ENCODE measurements at regions not wholly inside any gene's neighbourhood (a gene's known extent, or its start where the extent isn't known, plus 50 kb on each side); places are given as distances from the start of the nearest gene placed in this dataset.

- TF ChIP-seq EZH2 (IDR thresholded peaks at IDR 0.05; ENCODE audit: borderline replicate concordance, low read depth, low read length) = no peak
- TF ChIP-seq TCF7 (IDR thresholded peaks at IDR 0.05; ENCODE audit: borderline replicate concordance) = no peak
- no peak for TF ChIP-seq CTCF (IDR thresholded peaks at IDR 0.05 in 2 of 3, conservative IDR thresholded peaks at IDR 0.05 in 1 of 3; ENCODE audit: insufficient read depth in 2 of 3, low read depth in 1 of 3, low read length in 3 of 3)
- no peak for TF ChIP-seq ZNF124 (CRISPR knock-in tag; IDR thresholded peaks at IDR 0.05)
- TF ChIP-seq RAD21 (CRISPR knock-in tag; conservative IDR thresholded peaks at IDR 0.05 in 1 of 2, IDR thresholded peaks at IDR 0.05 in 1 of 2) = no peak
- no peak for TF ChIP-seq GABPB1 (CRISPR knock-in tag; IDR thresholded peaks at IDR 0.05)
- TF ChIP-seq ZFP36 (IDR thresholded peaks at IDR 0.05; ENCODE audit: low read depth, low read length, partially characterized antibody) = no peak
- TF ChIP-seq IRF9 (tag; IDR thresholded peaks at IDR 0.05) = no peak
- no peak for TF ChIP-seq NFIC (IDR thresholded peaks at IDR 0.05)
- no peak for TF ChIP-seq MAX (CRISPR knock-in tag; IDR thresholded peaks at IDR 0.05)
- no peak for TF ChIP-seq ZBTB7A (IDR thresholded peaks at IDR 0.05; ENCODE audit: borderline replicate concordance, control insufficient read depth, low read depth, low read length)
- TF ChIP-seq MGA (IDR thresholded peaks at IDR 0.05) = no peak
These were observed 70.0 kb upstream of the ZNF281 start for GRCh38 chr1:200479816-200480215.

Data from K562 (cell line).